ENCODE measurements at regions not wholly inside any gene's neighbourhood (a gene's known extent, or its start where the extent isn't known, plus 50 kb on each side); places are given as distances from the start of the nearest gene placed in this dataset.

DNA sequence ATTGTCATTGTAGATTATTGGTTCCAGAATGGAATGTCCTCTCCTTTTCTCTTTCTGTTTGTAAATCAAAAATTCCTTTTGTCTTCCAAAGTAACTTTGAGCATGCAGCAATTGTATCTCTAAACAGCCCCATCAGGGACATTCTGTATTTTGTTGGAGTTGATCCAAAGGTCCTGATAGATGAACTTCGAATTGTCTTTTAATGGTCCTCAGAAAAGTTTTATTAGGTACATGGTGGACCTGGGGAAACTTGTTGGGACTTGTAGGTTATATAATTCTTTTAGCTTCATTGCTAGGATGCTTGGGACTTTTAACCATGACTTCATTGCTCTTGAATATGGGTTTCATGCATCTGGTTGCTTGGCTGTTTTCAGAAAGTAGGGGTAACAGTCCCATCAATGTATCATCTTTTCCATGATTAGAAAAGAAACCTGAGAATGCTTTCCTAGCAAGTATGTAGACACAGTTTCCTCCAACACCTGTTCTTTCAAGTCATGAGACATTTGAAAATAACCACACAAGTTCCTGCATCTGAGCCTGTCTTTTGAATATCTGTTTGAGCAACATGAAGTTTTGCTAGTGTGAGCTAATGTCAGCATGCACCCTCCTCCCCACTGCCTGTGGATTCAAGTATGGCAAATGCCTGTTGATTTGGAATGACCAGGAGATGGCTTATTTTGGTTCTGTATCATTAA, 413.1 kb downstream of the KCNRG start:
- DNase-seq: no peak
- peaks cover 2 to 8% (median 4%) of the 10 kb centered on the region in 3 experiments; a peak in 4 of 7 replicates for H3K36me3 Mint-ChIP-seq (ENCODE audit: insufficient read depth in 1 of 3, low read depth in 3 of 3)
- Histone ChIP-seq H2BK20ac (ENCODE audit: low read depth, low read length, poor library complexity, severe bottlenecking) (no peak overlapping the region), H3K23ac (ENCODE audit: insufficient read length, low read depth, low read length) (no peak overlapping the region), H4K20me1 (ENCODE audit: control insufficient read depth, insufficient read depth, insufficient read length) (no peaks in the 10 kb centered on the region), H4K91ac (ENCODE audit: insufficient read length, low read depth, low read length) (no peak overlapping the region), H3K27me3 (ENCODE audit: insufficient read depth, low read length) (no peaks in the 10 kb centered on the region), H2BK12ac (ENCODE audit: insufficient read length, low read depth, low read length) (no peak overlapping the region), H3K18ac (ENCODE audit: insufficient read length, low read depth, low read length) (no peak overlapping the region), H3K9me3 (ENCODE audit: control insufficient read depth, low read depth, low read length) (no peaks in the 10 kb centered on the region), H3K14ac (ENCODE audit: insufficient read depth, low read length) (no peak overlapping the region), H3K56ac (ENCODE audit: insufficient read length, low read depth, low read length) (no peak overlapping the region), H2BK15ac (ENCODE audit: low read depth, low read length) (no peak overlapping the region), H3T11ph (ENCODE audit: low read length) (no peak overlapping the region), H3K79me1 (ENCODE audit: insufficient read depth, low read depth, low read length, poor library complexity, severe bottlenecking) (no peaks in the 10 kb centered on the region), H2BK120ac (ENCODE audit: low read depth, low read length, poor library complexity, severe bottlenecking) (no peak overlapping the region), H2AFZ (ENCODE audit: low read length) (no peak overlapping the region), H4K8ac (replicated peaks; ENCODE audit: insufficient read length, low read depth, low read length) (no peak overlapping the region), H3K9ac (ENCODE audit: extremely low read depth, insufficient read length, low read length) (no peak overlapping the region), H2BK5ac (ENCODE audit: insufficient read length, low read length) (no peak overlapping the region), H4K5ac (ENCODE audit: insufficient read length, low read depth, low read length) (no peak overlapping the region), H3K79me2 (ENCODE audit: insufficient read depth, low read length) (no peaks in the 10 kb centered on the region), H2AK5ac (ENCODE audit: insufficient read length, low read length) (no peak overlapping the region), H3K4ac (ENCODE audit: low read depth, low read length) (no peak overlapping the region), H3K4me2 (ENCODE audit: insufficient read depth, insufficient read length, low read length) (no peak overlapping the region), H3K27ac (ENCODE audit: insufficient read length, low read depth, low read length) (no peak overlapping the region), H3K4me1 (ENCODE audit: insufficient read depth, low read length) (peaks cover 3% of the 10 kb centered on the region), H3K23me2 (ENCODE audit: insufficient read length, low read depth, low read length, poor library complexity, severe bottlenecking) (no peaks in the 10 kb centered on the region)
- H3K4me1 Mint-ChIP-seq: peaks cover 14% of the 10 kb centered on the region in 2 experiments
- H3K9me3 Mint-ChIP-seq: peaks cover 1 to 3% of the 10 kb centered on the region in 2 experiments; a peak in 2 of 5 replicates
- no peaks in the 10 kb centered on the region for H3K27me3 Mint-ChIP-seq (ENCODE audit: low read depth)
- no CpG with 5 or more reads among the region's 1 CpG for WGBS (ENCODE audit: extremely low coverage, insufficient read length, low lambda C conversion rate)
- TF ChIP-seq, protein P1, sequence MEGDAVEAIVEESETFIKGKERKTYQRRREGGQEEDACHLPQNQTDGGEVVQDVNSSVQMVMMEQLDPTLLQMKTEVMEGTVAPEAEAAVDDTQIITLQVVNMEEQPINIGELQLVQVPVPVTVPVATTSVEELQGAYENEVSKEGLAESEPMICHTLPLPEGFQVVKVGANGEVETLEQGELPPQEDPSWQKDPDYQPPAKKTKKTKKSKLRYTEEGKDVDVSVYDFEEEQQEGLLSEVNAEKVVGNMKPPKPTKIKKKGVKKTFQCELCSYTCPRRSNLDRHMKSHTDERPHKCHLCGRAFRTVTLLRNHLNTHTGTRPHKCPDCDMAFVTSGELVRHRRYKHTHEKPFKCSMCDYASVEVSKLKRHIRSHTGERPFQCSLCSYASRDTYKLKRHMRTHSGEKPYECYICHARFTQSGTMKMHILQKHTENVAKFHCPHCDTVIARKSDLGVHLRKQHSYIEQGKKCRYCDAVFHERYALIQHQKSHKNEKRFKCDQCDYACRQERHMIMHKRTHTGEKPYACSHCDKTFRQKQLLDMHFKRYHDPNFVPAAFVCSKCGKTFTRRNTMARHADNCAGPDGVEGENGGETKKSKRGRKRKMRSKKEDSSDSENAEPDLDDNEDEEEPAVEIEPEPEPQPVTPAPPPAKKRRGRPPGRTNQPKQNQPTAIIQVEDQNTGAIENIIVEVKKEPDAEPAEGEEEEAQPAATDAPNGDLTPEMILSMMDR (conservative IDR thresholded peaks at IDR 0.05): no peak
- H3K4me3 Mint-ChIP-seq: no peak overlapping the region
- H3K27ac Mint-ChIP-seq: peak overlapping the region in 1 of 3 experiments; percentile 56; a peak in 1 of 7 replicates

Data from H9 (cell line).